IPS DF 4.7 (cell line): ENCODE measurements at regions not wholly inside any gene's neighbourhood (a gene's known extent, or its start where the extent isn't known, plus 50 kb on each side); places are given as distances from the start of the nearest gene placed in this dataset.
"Not testable (repeated sequence)": the region's sequence is repeated elsewhere in the genome, so short reads cannot be mapped to it uniquely, and the experiment has no call there.

ENCODE experiments used
- DNase-seq: peaks from one replicate; pipeline ENCODE4 v3.0.0-alpha.2; 2013; ENCODE audit warnings: low spot score; ENCODE audit errors: extremely low read depth

GRCh38 chr13:90201202-90201601 lies 1146.3 kb upstream of the MIR17HG start:
- DNase-seq: no peak

DNA sequence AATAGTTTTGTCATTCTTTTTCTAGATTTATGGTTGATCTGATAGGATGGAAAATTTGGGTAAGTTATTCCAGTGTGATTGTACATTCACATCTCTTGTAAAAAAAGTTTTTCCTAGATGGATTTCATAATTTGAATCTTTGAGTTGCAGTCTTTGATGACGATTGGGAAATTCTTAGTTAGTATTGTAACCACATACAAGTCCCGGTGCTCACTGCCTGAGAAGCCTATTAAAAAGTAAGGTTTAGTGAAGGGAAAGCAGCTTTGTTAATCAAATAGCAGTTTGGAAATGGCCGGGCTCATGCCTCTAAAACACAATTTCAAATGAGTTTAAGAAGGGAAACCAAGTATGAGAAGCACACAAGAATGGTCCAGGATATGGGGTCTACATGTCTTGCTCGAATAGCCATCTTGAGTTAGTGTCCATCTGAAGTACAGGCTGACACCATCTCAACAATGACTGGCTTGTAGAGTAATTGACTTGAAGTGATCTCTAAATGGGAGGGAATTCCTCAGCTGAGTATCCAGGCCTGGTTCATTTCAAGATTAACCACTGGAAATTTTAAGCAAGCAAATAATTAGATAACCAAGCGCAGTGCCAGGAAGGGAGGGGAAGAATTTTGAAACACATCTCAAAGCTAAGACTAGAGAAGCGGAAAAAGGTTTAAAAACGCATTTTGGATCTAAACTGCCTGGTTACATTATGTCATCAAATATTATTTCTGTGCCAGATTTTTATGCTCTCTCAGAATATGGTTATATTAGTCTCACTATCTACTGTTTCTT lies 1145.6 kb upstream of the MIR17HG start:
- DNase-seq: no peak

DNA sequence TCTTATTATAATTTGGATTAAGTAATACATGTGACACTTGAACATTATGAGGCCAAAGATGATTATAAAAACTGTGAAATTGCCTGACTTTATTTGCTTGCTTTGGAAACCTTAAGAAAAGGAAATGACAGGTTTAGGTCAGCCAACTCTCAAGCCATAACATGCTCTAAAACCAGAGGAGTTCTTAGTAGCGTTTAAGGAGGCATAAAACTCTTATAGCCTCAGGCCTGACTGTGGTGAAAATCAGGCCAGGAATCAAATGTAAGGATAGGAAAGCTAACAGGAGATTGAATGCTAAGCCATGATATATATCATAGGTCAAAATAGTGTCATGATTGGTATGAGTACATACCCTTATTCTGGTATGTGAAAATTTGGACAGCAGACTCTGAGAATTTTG lies 1142.4 kb upstream of the MIR17HG start:
- DNase-seq: no peak

DNA sequence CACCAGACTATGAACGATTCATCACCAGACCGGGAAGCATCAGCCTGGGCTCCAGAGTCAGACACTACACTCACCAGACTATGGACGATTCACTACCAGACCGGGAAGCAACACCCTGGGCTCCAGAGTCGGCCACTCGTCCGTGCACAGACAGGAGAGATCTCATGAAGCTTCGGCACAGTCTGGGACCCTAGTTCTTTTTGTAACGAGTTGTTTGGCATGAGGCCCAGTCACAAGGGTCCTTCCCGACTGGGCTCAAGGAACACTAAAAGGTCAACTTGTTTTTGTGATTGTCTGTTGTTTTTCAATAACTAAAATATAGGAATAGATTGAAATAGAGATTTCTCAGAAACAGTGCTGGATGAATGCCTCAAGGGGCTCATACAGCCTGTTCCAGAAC lies 1141.6 kb upstream of the MIR17HG start:
- no peak for DNase-seq

DNA sequence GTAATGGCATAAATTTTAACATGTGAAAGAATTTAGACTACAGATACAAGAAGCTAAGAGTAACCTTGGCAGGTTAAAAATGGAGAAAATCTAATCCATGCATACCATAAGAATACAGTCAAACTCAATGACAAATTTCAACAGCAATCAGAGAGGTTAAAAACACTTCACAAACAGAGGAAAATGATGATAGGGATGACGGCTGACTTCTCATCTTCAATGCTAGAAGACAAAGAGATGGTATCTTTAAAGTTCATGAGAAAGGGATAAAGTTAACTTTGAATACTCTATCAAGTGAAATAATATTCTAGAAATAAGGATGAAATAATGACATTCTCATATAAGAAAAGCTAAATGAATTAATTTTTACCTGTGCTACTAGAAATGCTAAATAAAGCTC lies 1130.2 kb upstream of the MIR17HG start:
- no peak for DNase-seq

DNA sequence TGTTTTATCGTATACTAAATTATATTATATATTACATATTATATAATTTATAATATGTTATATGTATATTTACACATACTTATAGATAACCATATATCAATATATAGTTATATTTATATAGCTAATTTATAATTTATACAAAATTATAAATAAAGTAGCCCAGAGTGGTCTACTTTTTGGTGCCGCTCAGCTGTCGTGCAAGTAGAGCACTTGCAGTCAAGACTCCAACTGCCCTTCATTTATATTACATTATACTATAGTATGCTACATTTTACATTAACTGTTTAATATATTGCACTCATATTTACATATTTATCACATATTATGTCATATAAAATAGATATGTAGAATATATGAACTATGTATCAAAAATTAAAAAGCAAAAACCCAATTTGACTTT lies 1124.7 kb upstream of the MIR17HG start:
- no peak for DNase-seq

- no peak for DNase-seq
Observed at GRCh38 chr13:90230311-90230710, 1117.2 kb upstream of the MIR17HG start.

DNA sequence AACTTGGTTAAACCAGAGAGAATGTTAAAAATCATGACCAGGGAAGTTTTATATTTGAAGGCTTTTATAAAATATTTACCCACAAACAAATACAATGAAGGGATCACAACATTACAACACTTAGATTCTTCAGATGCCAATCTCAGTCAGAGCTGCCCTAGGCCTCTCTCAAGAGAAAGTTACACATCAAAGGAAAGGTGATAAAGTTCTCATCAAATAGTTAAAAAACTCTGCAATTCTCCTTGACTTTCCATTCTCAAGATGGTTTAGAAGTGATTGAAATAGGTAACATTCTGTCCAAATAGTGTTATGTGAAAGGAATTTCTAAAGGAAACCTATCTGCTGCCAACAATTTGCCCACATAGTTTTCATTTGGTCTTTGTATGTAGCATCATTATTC lies 1115.2 kb upstream of the MIR17HG start:
- no peak for DNase-seq

DNA sequence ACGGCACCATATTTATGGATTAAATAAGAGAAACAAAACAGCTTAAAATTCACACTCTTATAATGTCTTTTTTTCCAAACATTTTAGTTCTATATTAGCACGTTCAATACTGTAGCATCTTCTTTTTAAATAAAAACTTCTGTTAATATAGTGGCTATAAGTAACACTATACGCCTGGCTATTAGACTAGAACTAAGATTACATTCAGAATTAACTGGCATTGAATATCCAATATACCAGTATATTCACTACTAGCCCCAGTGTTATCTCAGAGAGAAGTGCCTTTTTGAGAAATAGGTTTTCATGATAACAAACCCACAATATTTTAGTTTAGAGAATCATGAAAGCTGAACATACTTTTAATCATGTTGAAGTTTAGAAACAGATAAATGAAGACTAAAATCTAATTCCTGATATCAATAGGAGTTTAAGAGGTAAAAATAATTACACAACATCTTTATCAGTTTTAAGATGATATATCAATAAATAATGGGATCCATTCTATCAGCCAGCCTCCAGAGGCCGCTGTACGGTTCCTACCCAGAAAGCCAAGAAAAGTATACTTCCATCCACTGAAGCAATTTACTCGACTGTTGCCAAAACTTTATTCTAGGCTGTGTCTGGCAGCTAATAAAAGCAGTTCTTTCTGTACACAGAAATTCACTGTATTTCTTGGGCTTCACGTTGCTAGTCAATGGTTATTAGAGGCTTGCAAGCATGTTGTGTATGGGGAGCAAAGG lies 1113.4 kb upstream of the MIR17HG start:
- DNase-seq: no peak

DNA sequence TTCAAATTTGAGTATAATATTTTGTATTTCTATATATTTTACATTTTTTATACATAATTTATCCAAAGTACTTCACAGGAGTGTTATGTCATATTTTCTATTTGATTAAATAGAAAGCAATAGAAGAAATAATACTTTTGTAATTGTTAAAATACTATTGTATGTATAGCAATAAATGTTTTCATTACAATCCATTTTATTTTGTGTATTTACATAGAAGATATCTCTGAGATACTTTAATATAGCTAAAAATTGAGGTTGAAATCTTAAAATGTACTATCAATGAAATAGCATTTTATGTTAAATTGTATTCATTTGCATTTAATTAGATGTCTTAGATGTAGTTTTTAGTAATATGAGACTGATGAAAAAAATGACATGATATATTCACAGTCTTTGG lies 1109.6 kb upstream of the MIR17HG start:
- no peak for DNase-seq

DNA sequence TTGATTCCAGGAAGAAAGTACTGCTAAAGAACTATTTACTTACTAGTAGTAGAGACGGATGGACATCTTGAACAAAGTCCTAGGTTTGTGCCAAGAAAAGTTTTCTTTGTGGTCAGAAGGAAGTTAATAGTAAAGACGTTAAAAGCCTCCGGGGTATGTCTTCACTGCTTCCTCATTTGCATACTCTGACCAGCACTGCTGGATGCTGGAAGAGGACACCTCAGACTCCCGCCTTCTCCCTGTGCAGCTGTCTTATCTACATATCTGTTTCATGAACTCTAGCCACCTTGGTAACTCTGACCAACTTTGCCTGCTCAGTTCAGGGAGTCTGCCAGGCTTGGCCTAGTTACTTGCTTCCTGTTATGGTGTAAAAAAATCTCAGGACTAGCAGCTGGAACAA lies 1109.1 kb upstream of the MIR17HG start:
- DNase-seq: no peak

DNA sequence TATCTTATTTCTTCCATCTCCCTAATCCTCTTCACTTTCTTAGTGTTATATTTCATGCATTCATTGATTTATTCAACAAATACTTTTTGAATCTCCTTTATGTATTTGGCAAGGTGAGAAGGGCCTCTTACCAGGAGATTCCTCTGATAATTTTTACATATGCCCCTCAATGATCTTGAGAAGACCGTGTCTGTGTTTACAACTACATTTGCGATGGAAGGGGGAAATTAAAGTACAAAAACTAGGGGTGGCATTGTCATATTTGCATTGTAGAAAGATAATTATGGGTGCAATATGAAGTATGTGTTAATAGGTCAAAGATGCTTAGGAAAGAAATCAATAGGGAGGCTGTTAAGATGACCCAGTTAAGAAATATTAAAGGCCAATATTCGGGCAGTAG lies 1108.4 kb upstream of the MIR17HG start:
- DNase-seq: no peak

DNA sequence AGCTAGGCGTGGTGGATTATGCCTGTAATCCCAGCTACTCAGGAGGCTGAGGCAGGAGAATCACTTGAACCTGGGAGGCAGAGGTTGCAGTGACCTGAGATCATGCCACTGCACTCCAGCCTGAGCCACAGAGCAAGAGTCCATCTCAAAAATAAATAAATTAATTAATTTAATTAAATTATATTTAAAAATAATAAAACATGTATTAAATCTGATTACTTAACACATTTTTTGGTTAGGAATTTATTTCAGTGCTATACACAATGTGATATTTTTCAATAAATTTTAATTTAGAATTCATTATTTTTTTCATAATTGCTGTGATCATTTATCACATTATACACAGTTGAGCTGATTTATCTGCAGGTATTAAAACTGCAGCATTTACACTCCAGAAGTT lies 1101.5 kb upstream of the MIR17HG start:
- DNase-seq: no peak

- no peak for DNase-seq
Observed at GRCh38 chr13:90246687-90247345, 1100.7 kb upstream of the MIR17HG start.

- no peak for DNase-seq
Observed at GRCh38 chr13:90253806-90254205, 1093.7 kb upstream of the MIR17HG start.

- no peak for DNase-seq
Observed at GRCh38 chr13:90254437-90254836, 1093.0 kb upstream of the MIR17HG start.

DNA sequence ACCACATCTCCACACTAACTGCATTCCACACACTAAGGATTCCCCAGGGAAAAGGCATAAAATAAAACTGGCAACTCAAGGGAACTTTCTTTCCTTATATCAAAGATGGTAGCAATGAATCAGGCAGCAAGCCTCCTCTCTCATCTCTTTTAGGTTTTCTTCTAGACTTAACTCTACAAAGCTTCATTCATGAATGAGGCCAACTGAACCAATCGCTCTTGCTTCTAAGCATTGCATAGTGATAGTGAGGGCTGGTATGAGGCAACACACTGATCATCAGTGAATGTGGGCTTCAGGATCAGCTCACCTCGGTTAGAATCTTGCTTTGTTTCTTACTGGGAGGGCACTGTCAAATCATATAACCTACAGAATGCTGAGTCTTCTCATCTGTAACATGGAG lies 1090.7 kb upstream of the MIR17HG start:
- DNase-seq: no peak

DNA sequence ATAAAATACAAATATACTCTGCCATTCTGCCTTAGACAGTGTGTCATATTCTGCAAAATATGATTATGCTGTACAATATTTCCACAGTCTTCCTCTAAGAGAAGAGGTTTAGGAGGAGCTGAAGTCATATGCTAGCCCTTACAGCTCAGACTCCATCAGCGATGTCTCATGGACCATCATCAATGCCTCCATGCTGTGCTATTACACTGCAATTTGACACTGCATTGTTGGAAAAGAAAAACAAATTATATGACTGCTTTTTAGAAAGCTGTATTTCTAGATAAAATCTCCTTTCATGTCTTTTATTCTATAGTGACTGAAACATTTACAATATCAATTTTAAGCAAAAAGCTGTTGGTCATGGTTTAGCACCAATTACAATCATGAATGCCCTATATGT lies 1089.4 kb upstream of the MIR17HG start:
- DNase-seq: no peak

DNA sequence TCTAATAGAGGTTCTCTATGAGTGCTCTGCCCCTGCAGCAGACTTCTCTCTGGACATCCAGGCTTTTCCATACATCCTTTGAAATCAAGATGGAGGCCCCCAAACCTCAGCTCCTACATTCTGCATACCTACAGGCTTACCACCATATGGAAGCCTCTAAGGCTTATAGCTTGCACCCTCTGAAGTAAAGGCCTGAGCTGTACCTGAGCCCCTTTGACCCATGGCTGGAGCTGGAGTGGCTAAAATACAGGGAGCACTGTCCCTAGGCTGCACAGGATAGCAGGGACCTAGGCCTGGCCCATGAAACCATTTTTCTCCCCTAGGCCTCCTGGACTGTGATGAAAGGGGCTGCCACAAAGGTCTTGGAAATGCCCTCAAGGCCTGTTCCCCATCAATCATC lies 1086.1 kb upstream of the MIR17HG start:
- no peak for DNase-seq

DNA sequence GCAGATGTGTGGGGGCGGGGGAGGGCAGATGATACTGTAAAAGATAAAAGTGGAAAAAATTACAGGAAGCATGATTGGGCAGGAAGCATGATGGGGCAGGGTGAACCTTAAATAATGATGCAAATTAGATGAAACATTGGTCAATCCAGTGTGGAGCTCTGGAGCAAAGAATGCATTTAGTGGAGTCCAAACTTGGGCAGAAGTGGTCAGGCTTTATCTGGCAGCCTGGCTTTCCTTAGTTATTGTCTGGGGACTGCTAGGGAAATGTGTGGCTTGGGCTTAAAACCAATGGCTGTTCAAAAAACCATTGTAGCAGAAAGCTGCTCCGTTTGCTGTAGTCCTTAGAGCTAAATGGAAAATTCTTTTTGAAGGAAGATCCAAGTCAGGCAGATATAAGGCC lies 1077.3 kb upstream of the MIR17HG start:
- DNase-seq: no peak

DNA sequence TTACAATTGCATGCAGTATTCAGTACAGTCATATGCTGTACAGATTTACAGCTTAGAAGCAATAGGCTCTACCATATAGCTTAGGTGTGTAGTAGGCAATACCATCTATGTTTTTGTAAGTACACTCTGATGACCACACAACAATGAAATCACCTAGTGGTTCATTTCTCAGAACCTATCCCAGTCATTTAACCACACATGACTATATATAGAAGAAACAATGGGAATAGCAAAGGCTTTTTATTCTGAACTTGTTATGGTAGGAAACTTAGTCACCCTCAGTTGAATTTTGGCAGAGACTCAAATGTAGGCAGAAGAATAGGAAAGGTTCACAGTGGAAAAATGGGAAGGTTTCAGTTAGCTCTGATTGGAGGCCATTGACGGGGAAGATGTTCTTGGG lies 1075.1 kb upstream of the MIR17HG start:
- DNase-seq: no peak

- DNase-seq: no peak
Observed at GRCh38 chr13:90276216-90276615, 1071.3 kb upstream of the MIR17HG start.

DNA sequence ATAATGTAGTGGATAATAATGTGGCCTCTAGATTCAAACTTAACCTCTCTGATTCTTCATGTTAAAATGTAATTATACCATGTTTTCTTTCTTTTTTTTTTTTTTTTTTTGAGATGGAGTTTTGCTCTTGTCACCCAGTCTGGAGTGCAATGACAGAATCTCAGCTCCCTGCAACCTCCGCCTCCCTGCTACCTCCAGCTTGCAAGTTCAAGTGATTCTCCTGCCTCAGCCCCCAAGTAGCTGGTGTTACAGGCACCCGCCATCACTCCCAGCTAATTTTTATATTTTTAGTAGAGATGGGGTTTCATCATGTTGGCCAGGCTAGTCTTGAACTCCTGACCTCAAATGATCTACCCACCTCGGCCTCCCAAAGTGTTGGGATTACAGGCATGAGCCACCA lies 1069.3 kb upstream of the MIR17HG start:
- not testable (repeated sequence) for DNase-seq
